ENCODE measurements at regions not wholly inside any gene's neighbourhood (a gene's known extent, or its start where the extent isn't known, plus 50 kb on each side); places are given as distances from the start of the nearest gene placed in this dataset.
"Not testable (repeated sequence)": the region's sequence is repeated elsewhere in the genome, so short reads cannot be mapped to it uniquely, and the experiment has no call there.

- DNase-seq (ENCODE audit: low read depth): no peak
These were observed 208.3 kb upstream of the NCAM2 start for GRCh38 chr21:20789729-20790500.

GRCh38 chr21:20800106-20800505 lies 198.1 kb upstream of the NCAM2 start:
- DNase-seq (ENCODE audit: low read depth): no peak

- no peak for DNase-seq (ENCODE audit: low read depth)
These were observed 196.0 kb upstream of the NCAM2 start for GRCh38 chr21:20802201-20802600.

DNA sequence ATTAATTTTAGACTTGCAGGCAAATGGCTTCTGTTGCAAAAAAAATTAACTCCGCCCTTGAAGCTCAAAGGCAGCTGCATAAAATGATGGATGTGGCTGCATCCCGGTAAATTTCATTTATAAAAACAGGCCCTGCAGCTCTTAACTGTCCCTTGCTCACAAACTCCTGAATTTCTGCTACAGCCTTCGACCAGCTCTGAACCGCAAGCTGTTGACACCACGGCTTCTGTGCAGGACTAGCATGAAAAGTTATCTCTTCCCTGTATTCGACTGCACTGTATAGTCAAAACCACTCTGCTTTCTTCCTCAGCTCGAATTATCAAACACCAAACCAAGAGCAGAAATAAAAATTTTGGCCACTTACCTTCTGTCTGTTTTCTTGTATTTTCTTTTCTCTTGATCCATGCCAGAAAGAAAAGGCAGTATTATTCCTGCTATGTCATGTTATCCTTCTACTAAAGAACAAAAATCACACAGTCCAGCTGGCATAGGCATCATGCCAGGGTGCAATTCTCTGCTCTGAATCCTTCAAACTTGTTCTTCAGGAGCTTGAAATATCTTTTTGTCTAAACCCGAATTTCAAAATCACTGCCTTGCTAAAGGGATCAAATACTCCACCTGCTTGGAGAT lies 195.5 kb upstream of the NCAM2 start:
- no peak for DNase-seq (ENCODE audit: low read depth)

- DNase-seq (ENCODE audit: low read depth): no peak
These were observed 186.5 kb upstream of the NCAM2 start for GRCh38 chr21:20811702-20812101.

DNA sequence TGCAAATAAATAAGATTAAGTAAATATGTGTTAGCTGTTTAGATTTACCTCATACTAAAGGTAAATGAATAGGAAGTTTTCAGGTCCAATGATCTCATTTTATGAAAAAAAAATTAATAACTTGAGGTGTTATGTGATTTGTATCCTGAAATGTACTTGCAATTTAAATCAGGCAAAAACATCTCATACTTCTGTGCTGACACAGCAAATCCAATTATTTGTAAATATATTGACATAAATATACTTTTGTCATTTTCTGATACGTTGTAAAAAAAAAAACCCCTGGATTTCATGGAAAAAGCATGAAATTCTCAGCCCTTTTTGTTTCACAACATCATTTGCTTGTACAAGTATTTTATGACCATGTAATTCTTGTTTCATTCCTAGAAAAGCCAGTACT lies 184.1 kb upstream of the NCAM2 start:
- no peak for DNase-seq (ENCODE audit: low read depth)

DNA sequence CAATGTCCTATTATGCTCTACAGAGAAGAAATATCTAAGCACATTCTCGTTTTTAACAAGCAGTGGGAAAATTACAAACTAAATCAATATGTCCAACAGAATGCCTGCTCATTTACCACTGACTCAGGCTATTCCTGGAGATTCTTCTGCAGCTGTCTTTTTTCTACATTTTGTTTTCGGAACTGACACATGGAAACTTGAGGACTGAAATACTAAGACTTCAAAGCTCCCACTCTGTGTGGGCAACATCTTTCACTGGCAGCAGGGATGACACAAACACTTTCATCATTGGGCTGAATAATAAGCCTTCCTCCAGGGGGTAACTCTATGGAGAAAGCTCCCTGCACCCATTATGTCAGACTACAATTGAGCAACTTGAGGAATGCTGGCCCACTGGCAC lies 175.5 kb upstream of the NCAM2 start:
- no peak for DNase-seq (ENCODE audit: low read depth)

- DNase-seq (ENCODE audit: low read depth): no peak
These were observed 145.3 kb upstream of the NCAM2 start for GRCh38 chr21:20852866-20853265.

GRCh38 chr21:20856926-20857325 lies 141.3 kb upstream of the NCAM2 start:
- DNase-seq (ENCODE audit: low read depth): no peak

- DNase-seq (ENCODE audit: low read depth): no peak
These were observed 124.0 kb upstream of the NCAM2 start for GRCh38 chr21:20874202-20874601.

GRCh38 chr21:20875742-20876141 lies 122.5 kb upstream of the NCAM2 start:
- DNase-seq (ENCODE audit: low read depth): no peak

DNA sequence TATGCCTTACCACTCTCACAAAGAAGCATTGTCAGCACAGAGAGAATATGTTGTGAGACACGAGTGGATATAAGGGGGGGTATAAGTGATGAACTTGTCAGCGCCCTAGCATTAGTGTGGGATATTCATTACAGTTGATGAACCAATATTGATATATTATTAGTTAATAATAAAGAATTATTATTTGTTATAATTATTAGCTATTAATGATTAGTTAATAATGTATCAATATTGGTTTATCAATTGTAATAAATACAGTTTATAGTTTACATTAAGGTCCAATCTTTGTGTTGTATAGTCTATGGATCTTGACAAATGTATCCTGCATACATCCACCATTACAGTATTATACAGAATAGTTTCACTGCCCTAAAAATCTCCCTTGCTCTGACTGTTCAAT lies 120.2 kb upstream of the NCAM2 start:
- DNase-seq (ENCODE audit: low read depth): no peak

DNA sequence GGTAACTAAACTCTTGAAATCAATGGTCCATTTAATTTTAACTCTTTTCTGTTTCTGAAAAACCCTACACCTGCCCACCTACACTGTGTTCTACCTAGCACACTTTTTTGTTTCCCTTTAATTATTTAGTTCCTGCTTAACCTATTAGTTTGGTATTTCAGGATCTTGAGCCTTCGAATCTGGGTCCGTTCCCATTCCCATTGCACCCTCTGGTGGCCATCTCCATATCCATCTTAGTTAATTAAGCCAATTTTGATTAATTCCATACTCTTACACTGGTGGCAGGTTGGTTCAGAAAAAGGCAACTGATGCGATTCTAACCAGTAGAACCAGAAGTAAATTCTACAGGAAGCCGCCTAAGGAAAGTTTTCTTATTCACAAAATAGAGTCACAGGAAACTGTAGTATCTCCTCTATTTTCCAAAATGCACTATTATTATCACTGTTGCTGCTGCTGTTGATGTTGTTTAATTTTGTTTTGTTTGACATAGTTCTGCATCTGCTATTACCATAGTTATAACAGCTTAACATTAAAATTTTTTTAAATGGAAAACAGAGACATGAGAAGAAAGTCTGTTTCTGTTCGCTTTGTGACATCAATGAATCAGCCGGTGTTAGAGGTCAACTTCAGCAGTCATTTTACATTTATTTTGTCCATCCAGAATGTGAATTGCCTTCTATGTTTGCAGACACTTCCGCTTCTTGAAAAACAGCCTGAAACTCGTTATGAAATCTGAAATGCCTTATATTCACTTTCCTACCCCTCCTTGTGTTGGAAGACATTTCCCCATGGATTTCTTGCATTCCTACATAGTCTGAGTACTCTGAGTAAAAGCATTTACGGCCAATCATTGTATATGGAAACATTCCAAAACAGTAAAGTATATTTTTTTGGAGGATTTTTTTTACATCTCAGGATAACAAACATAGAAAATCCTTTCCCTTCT lies 115.5 kb upstream of the NCAM2 start:
- DNase-seq (ENCODE audit: low read depth): no peak

DNA sequence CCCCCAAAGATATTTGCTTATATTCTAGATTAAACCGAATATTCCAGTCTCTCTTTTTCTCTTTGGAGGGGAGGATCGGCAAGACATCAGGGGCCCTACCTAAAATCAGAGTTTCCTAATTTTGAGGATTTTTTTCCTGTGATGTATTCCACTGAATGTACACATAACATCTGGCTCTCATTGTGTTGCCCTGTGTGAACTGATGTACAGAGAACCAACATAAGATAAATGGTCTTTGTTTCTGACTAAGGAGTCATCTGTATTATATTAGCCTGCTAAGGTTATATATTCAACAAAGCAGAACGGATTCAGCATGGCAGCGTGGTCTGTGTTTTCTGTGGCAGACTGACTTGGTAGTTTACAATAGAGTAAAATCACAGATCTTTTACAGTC lies 114.8 kb upstream of the NCAM2 start:
- no peak for DNase-seq (ENCODE audit: low read depth)

DNA sequence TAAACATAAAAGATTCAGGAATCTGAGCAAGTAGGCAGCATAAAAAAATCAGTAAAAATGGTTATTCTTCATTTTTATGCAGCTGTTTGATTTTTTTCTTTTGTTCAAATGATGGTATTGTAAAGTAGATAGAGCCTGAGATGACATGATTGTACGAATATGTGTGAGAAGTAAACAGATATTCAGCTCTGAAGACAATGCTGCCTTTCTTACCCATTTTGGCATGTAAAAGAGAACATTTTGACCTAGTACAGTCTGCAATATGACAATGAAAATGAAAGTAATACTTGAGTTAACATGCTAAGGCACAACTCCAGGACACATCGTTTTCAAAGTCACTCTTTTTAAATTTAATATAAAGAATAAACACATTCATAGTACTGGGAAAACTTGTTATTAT lies 95.7 kb upstream of the NCAM2 start:
- DNase-seq (ENCODE audit: low read depth): no peak

GRCh38 chr21:20902998-20903397 lies 95.2 kb upstream of the NCAM2 start:
- DNase-seq (ENCODE audit: low read depth): no peak

DNA sequence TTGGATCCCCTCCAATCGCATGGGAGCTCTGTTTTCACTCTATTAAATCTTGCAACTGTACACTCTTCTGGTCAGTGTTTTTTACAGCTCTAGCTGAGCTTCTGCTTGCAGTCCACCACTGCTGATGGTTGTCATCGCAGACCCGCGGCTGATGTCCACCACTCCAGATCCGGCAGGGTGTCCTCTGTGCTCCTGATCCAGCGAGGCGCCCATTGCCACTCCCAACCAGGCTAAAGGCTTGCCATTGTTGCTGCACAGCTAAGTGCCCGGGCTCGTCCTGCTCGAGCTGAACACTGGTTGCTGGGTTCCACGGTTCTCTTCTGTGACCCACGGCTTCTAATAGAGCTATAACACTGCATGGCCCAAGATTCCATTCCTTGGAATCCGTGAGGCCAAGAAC lies 70.7 kb upstream of the NCAM2 start:
- not testable (repeated sequence) for DNase-seq (ENCODE audit: low read depth)

DNA sequence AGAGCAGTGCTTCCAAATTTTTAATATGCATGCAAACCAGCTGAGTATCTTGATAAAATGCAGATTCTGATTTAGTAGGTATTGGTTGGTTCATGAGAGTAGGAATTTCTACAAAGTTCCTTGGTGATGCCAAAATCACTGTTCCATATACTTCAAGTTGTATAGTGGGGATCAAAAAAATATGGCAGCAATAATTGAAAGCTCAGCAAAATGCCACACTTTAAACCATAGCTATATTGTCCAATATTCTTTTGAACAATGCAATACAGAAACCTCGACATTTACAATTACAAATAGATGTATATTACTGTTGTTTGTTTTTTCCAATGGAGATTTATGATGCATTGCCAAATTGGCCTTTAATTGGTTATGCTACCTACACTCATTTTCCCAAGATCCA lies 55.7 kb upstream of the NCAM2 start:
- DNase-seq (ENCODE audit: low read depth): no peak

GRCh38 chr21:20943561-20943997 lies 54.6 kb upstream of the NCAM2 start:
- no peak for DNase-seq (ENCODE audit: low read depth)

DNA sequence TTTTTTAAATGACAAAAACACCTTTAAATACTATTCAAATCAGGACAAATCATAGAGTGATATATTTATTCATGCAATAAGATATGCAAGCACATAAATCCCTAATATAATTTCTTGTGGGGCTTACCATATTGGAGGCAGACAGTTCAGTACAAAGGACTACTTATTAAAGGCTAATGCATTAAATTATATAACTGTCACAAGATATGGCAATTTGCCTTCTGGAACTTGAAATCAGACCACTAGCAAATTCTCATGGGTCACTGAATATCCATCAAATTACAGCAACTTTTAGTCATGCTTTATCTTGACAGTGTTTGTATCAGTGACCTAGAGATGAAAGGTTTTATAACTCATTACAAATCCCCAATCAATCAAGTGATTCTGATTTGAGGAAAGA lies 54.1 kb upstream of the NCAM2 start:
- DNase-seq (ENCODE audit: low read depth): no peak

- no peak for DNase-seq (ENCODE audit: low read depth)
These were observed 51.5 kb upstream of the NCAM2 start for GRCh38 chr21:20946701-20947100.
